ENCODE measurements at regions not wholly inside any gene's neighbourhood (a gene's known extent, or its start where the extent isn't known, plus 50 kb on each side); places are given as distances from the start of the nearest gene placed in this dataset.

DNA sequence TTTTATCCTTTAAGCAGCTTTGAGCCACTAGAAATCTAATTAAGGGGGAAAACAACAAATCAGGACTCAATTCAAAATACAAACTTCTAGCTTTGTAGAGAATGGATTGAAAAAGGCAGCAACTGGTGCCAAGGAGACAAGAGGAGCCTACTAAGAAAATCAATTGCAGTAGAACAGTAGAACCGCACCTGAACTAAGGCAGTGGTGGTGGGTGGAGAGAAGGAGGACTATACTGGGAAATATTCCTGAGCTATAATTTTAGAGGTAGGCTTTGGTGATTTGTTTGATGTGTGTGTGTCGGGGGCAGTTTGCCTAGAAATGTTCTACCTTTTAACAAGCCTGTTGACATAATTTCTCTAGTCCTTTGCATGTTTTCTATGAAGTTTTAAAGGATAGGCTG, 270.9 kb upstream of the SYT10 start:
- Histone ChIP-seq H3K4me3 (replicated peaks in 1 of 3; ENCODE audit: insufficient read depth in 1 of 3, low read depth in 2 of 3, low read length in 3 of 3) (no peak overlapping the region), H2AFZ (ENCODE audit: low read length) (no peak overlapping the region), H3K79me2 (ENCODE audit: insufficient read depth, low read length) (no peaks in the 10 kb centered on the region), H3K9ac (ENCODE audit: insufficient read depth, low read depth, low read length) (no peak overlapping the region), H4K20me1 (ENCODE audit: insufficient read depth, low read length) (no peaks in the 10 kb centered on the region), H3K4me2 (ENCODE audit: low read depth, low read length) (no peak overlapping the region), H3K36me3 (replicated peaks in 1 of 2; ENCODE audit: control insufficient read depth in 1 of 2, insufficient read depth in 2 of 2, low read length in 2 of 2) (no peaks in the 10 kb centered on the region), H3K27ac (ENCODE audit: extremely low read length, insufficient read depth, low read length) (no peak overlapping the region), H3K27me3 (ENCODE audit: control insufficient read depth in 1 of 2, insufficient read depth in 2 of 2, low read length in 2 of 2) (no peaks in the 10 kb centered on the region), H3K4me1 (ENCODE audit: insufficient read depth, low read length) (no peaks in the 10 kb centered on the region), H3K9me3 (ENCODE audit: low read length) (no peaks in the 10 kb centered on the region)
- no peak for ATAC-seq
- DNase-seq (ENCODE audit: low spot score): no peak
- in situ Hi-C loops (cut with HindIII; ENCODE audit: extremely low pct_ligation_motif_present, low pct_unique_long_range_greater_than_20kb) (no loop called here), intact Hi-C loops (cut with micrococcal nuclease; ENCODE audit: unreplicated experiment) (no loop called here)
- TF ChIP-seq STAG1 (CRISPR knock-in tag; IDR thresholded peaks at IDR 0.05) (no peak), TCF12 (IDR thresholded peaks at IDR 0.05) (no peak), TCF12 (CRISPR knock-in tag; IDR thresholded peaks at IDR 0.05) (no peak), HNRNPH1 (optimal IDR thresholded peaks at IDR 0.05; ENCODE audit: low read depth, low read length) (no peak), ZNF709 (CRISPR knock-in tag; IDR thresholded peaks at IDR 0.05) (no peak), KDM4B (CRISPR knock-in tag; IDR thresholded peaks at IDR 0.05) (no peak), GPBP1L1 (CRISPR knock-in tag; IDR thresholded peaks at IDR 0.05) (no peak), ZNF430 (CRISPR knock-in tag; IDR thresholded peaks at IDR 0.05) (no peak), MAFG (CRISPR knock-in tag; IDR thresholded peaks at IDR 0.05) (no peak), ZNF253 (CRISPR knock-in tag; IDR thresholded peaks at IDR 0.05; ENCODE audit: borderline replicate concordance) (no peak), ZNF768 (CRISPR knock-in tag; IDR thresholded peaks at IDR 0.05) (no peak), ZNF530 (CRISPR knock-in tag; IDR thresholded peaks at IDR 0.05; ENCODE audit: low read depth) (no peak), HINFP (CRISPR knock-in tag; IDR thresholded peaks at IDR 0.05; ENCODE audit: low read depth) (no peak), ZHX1 (CRISPR knock-in tag; IDR thresholded peaks at IDR 0.05; ENCODE audit: low read depth) (no peak), HOXA9 (CRISPR knock-in tag; IDR thresholded peaks at IDR 0.05; ENCODE audit: borderline replicate concordance) (no peak)
- TF ChIP-seq, protein P1, sequence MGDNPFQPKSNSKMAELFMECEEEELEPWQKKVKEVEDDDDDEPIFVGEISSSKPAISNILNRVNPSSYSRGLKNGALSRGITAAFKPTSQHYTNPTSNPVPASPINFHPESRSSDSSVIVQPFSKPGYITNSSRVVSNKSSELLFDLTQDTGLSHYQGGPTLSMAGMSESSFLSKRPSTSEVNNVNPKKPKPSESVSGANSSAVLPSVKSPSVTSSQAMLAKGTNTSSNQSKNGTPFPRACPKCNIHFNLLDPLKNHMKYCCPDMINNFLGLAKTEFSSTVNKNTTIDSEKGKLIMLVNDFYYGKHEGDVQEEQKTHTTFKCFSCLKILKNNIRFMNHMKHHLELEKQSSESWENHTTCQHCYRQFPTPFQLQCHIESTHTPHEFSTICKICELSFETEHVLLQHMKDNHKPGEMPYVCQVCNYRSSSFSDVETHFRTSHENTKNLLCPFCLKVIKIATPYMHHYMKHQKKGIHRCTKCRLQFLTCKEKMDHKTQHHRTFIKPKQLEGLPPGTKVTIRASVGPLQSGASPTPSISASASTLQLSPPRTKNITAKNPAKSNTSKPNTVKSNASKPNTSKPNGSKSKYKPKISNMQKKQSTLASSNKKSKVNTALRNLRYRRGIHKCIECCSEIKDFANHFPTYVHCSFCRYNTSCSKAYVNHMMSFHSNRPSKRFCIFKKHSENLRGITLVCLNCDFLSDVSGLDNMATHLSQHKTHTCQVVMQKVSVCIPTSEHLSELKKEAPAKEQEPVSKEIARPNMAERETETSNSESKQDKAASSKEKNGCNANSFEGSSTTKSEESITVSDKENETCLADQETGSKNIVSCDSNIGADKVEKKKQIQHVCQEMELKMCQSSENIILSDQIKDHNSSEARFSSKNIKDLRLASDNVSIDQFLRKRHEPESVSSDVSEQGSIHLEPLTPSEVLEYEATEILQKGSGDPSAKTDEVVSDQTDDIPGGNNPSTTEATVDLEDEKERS (CRISPR knock-in tag; IDR thresholded peaks at IDR 0.05): no peak
- CTCF ChIA-PET (ENCODE audit: low intra/inter-chr PET ratio, low total read pairs): no interaction called here
- no TSS peak for BruUV-seq (replicated peaks)
- no peak for FAIRE-seq
- 8% methylated on average over 2 of the region's 2 CpGs for WGBS (ENCODE audit: low lambda C conversion rate)
- POLR2A ChIA-PET: no interaction called here

Measured in HepG2 (cell line).